SK-N-SH treated with all-trans-retinoic acid at 6 μM for 48 hours (cell line): ENCODE measurements at regions not wholly inside any gene's neighbourhood (a gene's known extent, or its start where the extent isn't known, plus 50 kb on each side); places are given as distances from the start of the nearest gene placed in this dataset.
"Not testable (repeated sequence)": the region's sequence is repeated elsewhere in the genome, so short reads cannot be mapped to it uniquely, and the experiment has no call there.

Experiments
- ATAC-seq: fragments of 200-7000 bp; cut with Tn5 transposase; 3 replicates; pipeline ENCODE4 v1.9.1; 2020; ENCODE audit warnings: mild to moderate bottlenecking, moderate library complexity
- ARNTL ChIP-seq: fragments of 450-650 bp; formaldehyde crosslinking; IDR thresholded peaks from 2 replicates; pipeline ENCODE4 v1.5.0; 2020; ENCODE audit warnings: low read depth, mild to moderate bottlenecking, moderate library complexity, borderline replicate concordance
- BACH2 ChIP-seq: fragments of 250-450 bp; sonication (Bioruptor Pico); IDR thresholded peaks from 2 replicates; pipeline ENCODE4 v1.9.0; 2021; ENCODE audit warnings: mild to moderate bottlenecking, borderline replicate concordance
- CREB5 ChIP-seq: fragments of 250-450 bp; sonication (Bioruptor Pico); IDR thresholded peaks from 2 replicates; pipeline ENCODE4 v1.5.1; 2020; ENCODE audit warnings: low read depth, mild to moderate bottlenecking, moderate library complexity
- CSDC2 ChIP-seq: fragments of 250-450 bp; sonication (Bioruptor Pico); IDR thresholded peaks from 2 replicates; pipeline ENCODE4 v1.5.0; 2020; ENCODE audit warnings: mild to moderate bottlenecking, moderate library complexity
- ESRRG ChIP-seq: fragments of 250-450 bp; sonication (Bioruptor Pico); IDR thresholded peaks from 2 replicates; pipeline ENCODE4 v1.6.1; 2021; ENCODE audit warnings: mild to moderate bottlenecking
- GLIS3 ChIP-seq: fragments of 250-450 bp; sonication (Bioruptor Pico); IDR thresholded peaks from 2 replicates; pipeline ENCODE4 v1.5.0; 2020; ENCODE audit warnings: mild to moderate bottlenecking, moderate library complexity
- ISL1 ChIP-seq: fragments of 250-450 bp; sonication (Bioruptor Pico); IDR thresholded peaks from 2 replicates; pipeline ENCODE4 v2.1.2; 2022; ENCODE audit warnings: mild to moderate bottlenecking, moderate library complexity
- OSR1 ChIP-seq: fragments of 250-450 bp; sonication (Bioruptor Pico); IDR thresholded peaks from 2 replicates; pipeline ENCODE4 v1.8.0; 2022; ENCODE audit warnings: moderate library complexity, mild to moderate bottlenecking, inconsistent platforms
- PATZ1 ChIP-seq: fragments of 250-450 bp; sonication (Bioruptor Pico); IDR thresholded peaks from 2 replicates; pipeline ENCODE4 v1.8.0; 2020; ENCODE audit warnings: mild to moderate bottlenecking, moderate library complexity, borderline replicate concordance
- PPARA ChIP-seq: fragments of 250-450 bp; sonication (Bioruptor Pico); IDR thresholded peaks from 2 replicates; pipeline ENCODE4 v1.5.0; 2020; ENCODE audit warnings: mild to moderate bottlenecking, borderline replicate concordance
- RARB ChIP-seq: fragments of 250-450 bp; sonication (Bioruptor Pico); IDR thresholded peaks from 2 replicates; pipeline ENCODE4 v1.8.0; 2021; ENCODE audit warnings: mild to moderate bottlenecking, moderate library complexity
- SNAI2 ChIP-seq: fragments of 250-450 bp; sonication (Bioruptor Pico); IDR thresholded peaks from 2 replicates; pipeline ENCODE4 v1.5.0; 2020; ENCODE audit warnings: mild to moderate bottlenecking, moderate library complexity
- TCF4 ChIP-seq: fragments of 250-450 bp; sonication (Bioruptor Pico); IDR thresholded peaks from 2 replicates; pipeline ENCODE4 v1.8.0; 2021; ENCODE audit warnings: mild to moderate bottlenecking, moderate library complexity, borderline replicate concordance
- TSHZ2 ChIP-seq: fragments of 250-450 bp; sonication (Bioruptor Pico); IDR thresholded peaks from 2 replicates; pipeline ENCODE4 v1.5.0; 2020; ENCODE audit warnings: mild to moderate bottlenecking, moderate library complexity
- ZC3H10 ChIP-seq: fragments of 250-450 bp; sonication (Bioruptor Pico); IDR thresholded peaks from 2 replicates; pipeline ENCODE4 v1.5.1; 2021; ENCODE audit warnings: mild to moderate bottlenecking, moderate library complexity
- ZFP3 ChIP-seq: fragments of 250-450 bp; sonication (Bioruptor Pico); IDR thresholded peaks from 2 replicates; pipeline ENCODE4 v1.5.0; 2020; ENCODE audit warnings: mild to moderate bottlenecking, moderate library complexity
- ZFP30 ChIP-seq: fragments of 450-650 bp; formaldehyde crosslinking; IDR thresholded peaks from 2 replicates; pipeline ENCODE4 v1.5.0; 2022; ENCODE audit warnings: mild to moderate bottlenecking, moderate library complexity
- ZNF70 ChIP-seq: fragments of 450-650 bp; formaldehyde crosslinking; IDR thresholded peaks from 2 replicates; pipeline ENCODE4 v1.5.0; 2020; ENCODE audit warnings: mild to moderate bottlenecking, moderate library complexity
- ZNF8 ChIP-seq: fragments of 450-650 bp; formaldehyde crosslinking; IDR thresholded peaks from 2 replicates; pipeline ENCODE4 v1.5.0; 2020; ENCODE audit warnings: mild to moderate bottlenecking, moderate library complexity
- TF ChIP-seq, protein P1 (sequence below): fragments of 250-450 bp; sonication (Bioruptor Pico); IDR thresholded peaks from 2 replicates; pipeline ENCODE4 v1.8.0; 2021; ENCODE audit warnings: low read depth, mild to moderate bottlenecking, moderate library complexity, borderline replicate concordance

DNA sequence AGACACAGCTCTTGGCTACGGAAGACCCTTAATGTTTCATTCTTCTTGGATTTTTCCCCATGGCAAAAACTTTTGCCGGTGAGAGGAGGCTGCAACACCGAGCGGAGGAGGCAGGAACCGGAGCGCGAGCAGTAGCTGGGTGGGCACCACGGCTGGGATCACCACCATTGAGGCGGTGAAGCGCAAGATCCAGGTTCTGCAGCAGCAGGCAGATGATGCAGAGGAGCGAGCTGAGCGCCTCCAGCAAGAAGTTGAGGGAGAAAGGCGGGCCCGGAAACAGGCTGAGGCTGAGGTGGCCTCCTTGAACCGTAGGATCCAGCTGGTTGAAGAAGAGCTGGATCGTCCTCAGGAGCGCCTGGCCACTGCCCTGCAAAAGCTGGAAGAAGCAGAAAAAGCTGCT lies 108.2 kb upstream of the TOX3 start:
- not testable (repeated sequence) for ATAC-seq

DNA sequence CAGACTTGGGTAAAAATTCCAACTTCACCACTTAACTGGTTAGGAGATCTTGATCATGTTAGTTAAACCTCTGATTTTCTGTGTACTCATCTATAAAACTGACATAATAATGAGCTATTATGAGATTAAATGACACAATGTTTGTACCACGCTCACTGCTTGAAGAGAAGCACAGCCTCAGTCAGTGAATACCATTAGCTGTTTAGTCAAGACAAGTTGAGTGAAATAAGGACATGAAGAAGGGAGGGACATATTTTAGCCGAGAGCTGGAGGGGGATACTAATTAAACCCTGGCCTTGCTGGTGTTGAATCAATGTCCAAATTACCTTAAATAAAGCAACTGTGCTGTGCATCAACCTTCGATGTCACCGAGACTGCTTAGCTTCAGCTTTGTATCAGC lies 105.1 kb upstream of the TOX3 start:
- no peak for ATAC-seq
- TF ChIP-seq TCF4 (no peak), SNAI2 (CRISPR knock-in tag) (no peak)

DNA sequence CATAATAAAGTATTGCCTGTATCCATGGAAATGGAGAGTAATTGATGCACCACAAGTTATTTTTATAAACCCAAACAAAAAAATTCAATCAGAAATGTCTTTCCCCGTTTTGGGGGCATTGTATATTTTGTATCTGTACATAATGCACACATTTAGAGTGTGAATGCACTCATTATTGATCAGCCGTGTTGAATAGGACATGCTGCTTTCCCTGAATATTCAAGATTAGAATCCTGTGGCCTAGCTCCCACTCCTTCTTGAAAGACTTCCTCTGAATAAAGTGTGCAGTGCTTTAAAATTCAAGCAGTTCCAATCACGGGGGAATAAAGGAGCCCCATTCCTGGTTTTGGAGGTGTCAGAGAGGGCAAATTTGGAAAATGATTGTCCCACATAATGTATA lies 103.8 kb upstream of the TOX3 start:
- ATAC-seq: no peak
- TF ChIP-seq ZNF70 (no peak), OSR1 (CRISPR knock-in tag) (no peak), TSHZ2 (CRISPR knock-in tag) (no peak), ZFP30 (CRISPR knock-in tag) (no peak), SNAI2 (CRISPR knock-in tag) (no peak)
- TF ChIP-seq, all 23 proteins: peak for 0

DNA sequence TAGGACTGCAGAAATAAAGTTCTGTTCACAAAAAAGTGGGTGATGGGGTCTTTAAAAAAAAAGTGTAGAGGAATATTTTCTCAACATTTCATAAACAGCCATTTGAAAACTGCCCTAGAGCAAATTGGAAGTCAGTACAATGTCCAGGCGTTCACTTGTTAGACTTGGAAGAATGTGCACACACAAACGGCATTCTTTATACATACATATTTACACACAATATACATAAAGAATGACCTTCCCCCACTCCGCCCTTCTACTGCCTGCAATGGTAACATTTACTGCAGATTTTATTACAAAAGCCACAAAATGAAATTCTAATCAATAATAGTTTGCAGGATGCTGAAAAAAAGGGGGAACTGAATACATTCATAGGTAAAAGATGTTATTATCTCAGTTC lies 103.4 kb upstream of the TOX3 start:
- no peak for ATAC-seq

GRCh38 chr16:52649870-52650269 lies 102.9 kb upstream of the TOX3 start:
- TF ChIP-seq, protein P1, sequence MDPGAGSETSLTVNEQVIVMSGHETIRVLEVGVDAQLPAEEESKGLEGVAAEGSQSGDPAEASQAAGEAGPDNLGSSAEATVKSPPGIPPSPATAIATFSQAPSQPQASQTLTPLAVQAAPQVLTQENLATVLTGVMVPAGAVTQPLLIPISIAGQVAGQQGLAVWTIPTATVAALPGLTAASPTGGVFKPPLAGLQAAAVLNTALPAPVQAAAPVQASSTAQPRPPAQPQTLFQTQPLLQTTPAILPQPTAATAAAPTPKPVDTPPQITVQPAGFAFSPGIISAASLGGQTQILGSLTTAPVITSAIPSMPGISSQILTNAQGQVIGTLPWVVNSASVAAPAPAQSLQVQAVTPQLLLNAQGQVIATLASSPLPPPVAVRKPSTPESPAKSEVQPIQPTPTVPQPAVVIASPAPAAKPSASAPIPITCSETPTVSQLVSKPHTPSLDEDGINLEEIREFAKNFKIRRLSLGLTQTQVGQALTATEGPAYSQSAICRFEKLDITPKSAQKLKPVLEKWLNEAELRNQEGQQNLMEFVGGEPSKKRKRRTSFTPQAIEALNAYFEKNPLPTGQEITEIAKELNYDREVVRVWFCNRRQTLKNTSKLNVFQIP (CRISPR knock-in tag): no peak
- no peak for TF ChIP-seq ARNTL
- TF ChIP-seq GLIS3 (CRISPR knock-in tag): no peak
- TF ChIP-seq RARB (CRISPR knock-in tag): no peak
- TF ChIP-seq TSHZ2 (CRISPR knock-in tag): no peak
- no peak for TF ChIP-seq PPARA (CRISPR knock-in tag)
- no peak for TF ChIP-seq ZFP3 (CRISPR knock-in tag)
- TF ChIP-seq ZFP30 (CRISPR knock-in tag): no peak
- TF ChIP-seq ISL1: no peak
- TF ChIP-seq CSDC2 (CRISPR knock-in tag): no peak
- TF ChIP-seq ZC3H10 (CRISPR knock-in tag): no peak
- no peak for TF ChIP-seq ZNF8
- no peak for TF ChIP-seq CREB5
- TF ChIP-seq ESRRG (CRISPR knock-in tag): no peak
- no peak for TF ChIP-seq TCF4
- TF ChIP-seq ZNF70: no peak
- TF ChIP-seq PATZ1 (CRISPR knock-in tag): no peak
- TF ChIP-seq BACH2 (CRISPR knock-in tag): no peak
- TF ChIP-seq SNAI2 (CRISPR knock-in tag): no peak
- no peak for TF ChIP-seq OSR1 (CRISPR knock-in tag)
- ATAC-seq: no peak

More for the DNA sequence above, 103.4 kb upstream of the TOX3 start:
- TF ChIP-seq ZNF8 (no peak), ZC3H10 (CRISPR knock-in tag) (no peak)
- TF ChIP-seq, protein P1 (CRISPR knock-in tag): no peak
